ENCODE measurements at regions not wholly inside any gene's neighbourhood (a gene's known extent, or its start where the extent isn't known, plus 50 kb on each side); places are given as distances from the start of the nearest gene placed in this dataset.

DNA sequence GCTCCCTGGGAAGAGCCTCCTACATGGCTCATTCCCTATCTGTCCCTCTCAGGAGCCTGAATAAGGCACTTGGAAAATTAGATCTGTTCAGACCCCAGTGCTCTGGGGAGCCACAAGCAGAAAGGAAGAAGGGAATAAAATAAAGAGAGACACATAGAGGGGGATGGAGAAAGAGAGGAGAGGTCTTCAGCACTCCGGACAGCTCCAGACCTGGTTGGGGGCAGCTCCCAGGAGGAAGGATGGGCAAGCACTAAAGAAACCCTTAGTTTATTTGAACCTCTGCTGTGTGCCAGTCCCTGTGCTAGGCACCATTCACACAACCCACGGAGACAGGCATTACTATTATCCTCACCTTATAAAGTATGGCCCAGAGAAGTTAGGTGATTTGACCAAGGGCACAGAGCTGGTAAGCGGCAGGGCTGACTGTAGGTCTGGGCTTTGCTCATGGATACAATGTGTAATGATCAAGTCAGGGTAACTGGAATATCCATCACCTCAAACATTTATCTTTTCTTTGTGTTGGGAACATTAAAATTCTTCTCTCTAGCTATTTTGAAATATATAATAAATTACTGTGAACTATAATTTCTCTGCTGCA is 53.7 kb upstream of the LRRC32 start:
- Histone ChIP-seq H3K9me2 (replicated peaks; ENCODE audit: low read depth, low read length) (no peaks in the 10 kb centered on the region), H3F3A (ENCODE audit: low read depth) (no peaks in the 10 kb centered on the region), H3K4me3 (ENCODE audit: low read length, poor library complexity, severe bottlenecking) (no peak overlapping the region), H3K9ac (ENCODE audit: low read depth, low read length, poor library complexity, severe bottlenecking) (no peak overlapping the region), H3K9me3 (ENCODE audit: insufficient read depth, low read depth, low read length) (no peaks in the 10 kb centered on the region), H3K27me3 (ENCODE audit: insufficient read depth, low read length, poor library complexity, severe bottlenecking) (no peaks in the 10 kb centered on the region), H4K20me1 (ENCODE audit: insufficient read depth, low read length, poor library complexity, severe bottlenecking) (no peaks in the 10 kb centered on the region), H3K4me2 (ENCODE audit: low read depth, low read length, poor library complexity, severe bottlenecking) (no peak overlapping the region), H2AFZ (ENCODE audit: low read length) (no peak overlapping the region), H3K79me2 (ENCODE audit: insufficient read depth, low read length) (no peaks in the 10 kb centered on the region), H3K4me1 (ENCODE audit: insufficient read depth, low read length, poor library complexity, severe bottlenecking) (no peaks in the 10 kb centered on the region), H3K36me3 (ENCODE audit: insufficient read depth, low read length) (no peaks in the 10 kb centered on the region)
- TF ChIP-seq, protein P1, sequence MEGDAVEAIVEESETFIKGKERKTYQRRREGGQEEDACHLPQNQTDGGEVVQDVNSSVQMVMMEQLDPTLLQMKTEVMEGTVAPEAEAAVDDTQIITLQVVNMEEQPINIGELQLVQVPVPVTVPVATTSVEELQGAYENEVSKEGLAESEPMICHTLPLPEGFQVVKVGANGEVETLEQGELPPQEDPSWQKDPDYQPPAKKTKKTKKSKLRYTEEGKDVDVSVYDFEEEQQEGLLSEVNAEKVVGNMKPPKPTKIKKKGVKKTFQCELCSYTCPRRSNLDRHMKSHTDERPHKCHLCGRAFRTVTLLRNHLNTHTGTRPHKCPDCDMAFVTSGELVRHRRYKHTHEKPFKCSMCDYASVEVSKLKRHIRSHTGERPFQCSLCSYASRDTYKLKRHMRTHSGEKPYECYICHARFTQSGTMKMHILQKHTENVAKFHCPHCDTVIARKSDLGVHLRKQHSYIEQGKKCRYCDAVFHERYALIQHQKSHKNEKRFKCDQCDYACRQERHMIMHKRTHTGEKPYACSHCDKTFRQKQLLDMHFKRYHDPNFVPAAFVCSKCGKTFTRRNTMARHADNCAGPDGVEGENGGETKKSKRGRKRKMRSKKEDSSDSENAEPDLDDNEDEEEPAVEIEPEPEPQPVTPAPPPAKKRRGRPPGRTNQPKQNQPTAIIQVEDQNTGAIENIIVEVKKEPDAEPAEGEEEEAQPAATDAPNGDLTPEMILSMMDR (conservative IDR thresholded peaks at IDR 0.05; ENCODE audit: low read length): no peak
- no peak for TF ChIP-seq EZH2phosphoT487 (IDR thresholded peaks at IDR 0.05; ENCODE audit: borderline replicate concordance)

DNA sequence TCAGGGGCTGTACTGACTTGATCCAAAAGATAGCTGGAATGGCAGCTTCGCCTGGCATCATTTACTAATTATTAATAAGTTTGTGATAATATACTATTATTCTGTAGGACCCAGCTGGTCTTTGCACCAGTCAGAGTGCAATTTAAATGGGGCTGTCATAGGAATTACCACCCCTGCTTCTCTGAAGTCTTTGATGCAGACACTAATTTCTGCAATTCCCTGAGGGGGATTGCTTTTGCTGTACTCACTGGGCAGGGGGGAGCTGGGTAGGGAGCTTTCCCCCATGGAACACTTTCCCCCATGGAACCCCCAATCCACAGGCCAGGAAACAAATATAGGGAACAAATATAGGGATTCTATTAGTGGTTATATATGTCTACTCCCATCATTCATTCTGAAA is 54.9 kb upstream of the TSKU start:
- Histone ChIP-seq H4K20me1 (ENCODE audit: insufficient read depth, low read length, poor library complexity, severe bottlenecking) (no peaks in the 10 kb centered on the region), H3K9me3 (ENCODE audit: insufficient read depth, low read depth, low read length) (no peaks in the 10 kb centered on the region), H3K4me1 (ENCODE audit: insufficient read depth, low read length, poor library complexity, severe bottlenecking) (no peaks in the 10 kb centered on the region), H2AFZ (ENCODE audit: low read length) (no peak overlapping the region), H3K9me2 (replicated peaks; ENCODE audit: low read depth, low read length) (no peaks in the 10 kb centered on the region), H3F3A (ENCODE audit: low read depth) (no peaks in the 10 kb centered on the region), H3K9ac (ENCODE audit: low read depth, low read length, poor library complexity, severe bottlenecking) (no peak overlapping the region), H3K36me3 (ENCODE audit: insufficient read depth, low read length) (no peaks in the 10 kb centered on the region), H3K4me3 (ENCODE audit: low read length, poor library complexity, severe bottlenecking) (no peak overlapping the region), H3K4me2 (ENCODE audit: low read depth, low read length, poor library complexity, severe bottlenecking) (no peak overlapping the region), H3K27me3 (ENCODE audit: insufficient read depth, low read length, poor library complexity, severe bottlenecking) (no peaks in the 10 kb centered on the region), H3K79me2 (ENCODE audit: insufficient read depth, low read length) (no peaks in the 10 kb centered on the region)
- TF ChIP-seq, protein P1 (conservative IDR thresholded peaks at IDR 0.05; ENCODE audit: low read length): no peak
- TF ChIP-seq EZH2phosphoT487 (IDR thresholded peaks at IDR 0.05; ENCODE audit: borderline replicate concordance): no peak

DNA sequence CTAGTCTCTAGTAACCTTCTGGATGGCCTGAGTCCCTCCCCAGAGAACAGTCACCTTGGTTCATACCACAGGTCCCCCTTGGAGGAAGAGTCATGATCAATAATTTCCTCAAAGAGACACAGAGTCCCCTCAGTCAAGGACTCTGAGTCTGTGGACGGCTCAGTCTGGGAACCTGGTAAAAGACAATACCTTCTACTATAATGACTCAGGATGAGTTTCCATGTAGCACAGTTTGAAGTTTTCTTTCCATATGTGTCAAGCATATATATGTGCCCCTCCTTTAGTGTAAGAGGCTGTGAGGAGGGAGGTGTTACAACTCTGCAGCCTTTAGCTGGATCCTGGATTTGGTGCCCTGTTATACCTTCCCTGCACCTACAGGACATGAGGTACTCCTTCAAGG is 54.4 kb upstream of the TSKU start:
- Histone ChIP-seq H3K27me3 (ENCODE audit: insufficient read depth, low read length, poor library complexity, severe bottlenecking) (no peaks in the 10 kb centered on the region), H2AFZ (ENCODE audit: low read length) (no peak overlapping the region), H3K9me3 (ENCODE audit: insufficient read depth, low read depth, low read length) (no peaks in the 10 kb centered on the region)

More for the DNA sequence above, 54.4 kb upstream of the TSKU start:
- Histone ChIP-seq H3K9me2 (replicated peaks; ENCODE audit: low read depth, low read length) (no peaks in the 10 kb centered on the region), H3F3A (ENCODE audit: low read depth) (no peaks in the 10 kb centered on the region), H3K4me3 (ENCODE audit: low read length, poor library complexity, severe bottlenecking) (no peak overlapping the region), H3K4me2 (ENCODE audit: low read depth, low read length, poor library complexity, severe bottlenecking) (no peak overlapping the region), H3K79me2 (ENCODE audit: insufficient read depth, low read length) (no peaks in the 10 kb centered on the region), H3K9ac (ENCODE audit: low read depth, low read length, poor library complexity, severe bottlenecking) (no peak overlapping the region), H3K36me3 (ENCODE audit: insufficient read depth, low read length) (no peaks in the 10 kb centered on the region), H3K4me1 (ENCODE audit: insufficient read depth, low read length, poor library complexity, severe bottlenecking) (no peaks in the 10 kb centered on the region), H4K20me1 (ENCODE audit: insufficient read depth, low read length, poor library complexity, severe bottlenecking) (no peaks in the 10 kb centered on the region)
- no peak for TF ChIP-seq EZH2phosphoT487 (IDR thresholded peaks at IDR 0.05; ENCODE audit: borderline replicate concordance)
- TF ChIP-seq, protein P1 (conservative IDR thresholded peaks at IDR 0.05; ENCODE audit: low read length): no peak

All from Loucy (cell line).